ENCODE measurements at regions not wholly inside any gene's neighbourhood (a gene's known extent, or its start where the extent isn't known, plus 50 kb on each side); places are given as distances from the start of the nearest gene placed in this dataset.
A peak's percentile ranks its signal among the peaks of the same experiment; 100 is the strongest.

- DNase-seq (ENCODE audit: low spot score), result no peak
These were observed 598.8 kb downstream of the PLPP3 start for GRCh38 chr1:55980582-55980981.

GRCh38 chr1:55974714-55975441 is 604.5 kb downstream of the PLPP3 start:
- DNase-seq (ENCODE audit: low spot score), result peak; percentile 48

- DNase-seq (ENCODE audit: low spot score), result no peak
These were observed 608.7 kb downstream of the PLPP3 start for GRCh38 chr1:55970526-55971110.

GRCh38 chr1:55969322-55969721 is 610.0 kb downstream of the PLPP3 start:
- no peak for DNase-seq (ENCODE audit: low spot score)

- DNase-seq (ENCODE audit: low spot score), result no peak
These were observed 610.7 kb downstream of the PLPP3 start for GRCh38 chr1:55968661-55969060.

GRCh38 chr1:55965981-55966461 is 613.3 kb downstream of the PLPP3 start:
- no peak for DNase-seq (ENCODE audit: low spot score)

- DNase-seq (ENCODE audit: low spot score), result no peak
These were observed 616.9 kb downstream of the PLPP3 start for GRCh38 chr1:55962472-55962871.

- DNase-seq (ENCODE audit: low spot score), result no peak
These were observed 620.2 kb downstream of the PLPP3 start for GRCh38 chr1:55959136-55959548.

GRCh38 chr1:55958498-55958897 is 620.9 kb downstream of the PLPP3 start:
- no peak for DNase-seq (ENCODE audit: low spot score)

- no peak for DNase-seq (ENCODE audit: low spot score)
These were observed 622.1 kb downstream of the PLPP3 start for GRCh38 chr1:55957276-55957675.

- DNase-seq (ENCODE audit: low spot score), result peak; percentile 21
These were observed 624.2 kb downstream of the PLPP3 start for GRCh38 chr1:55955016-55955621.

GRCh38 chr1:55951291-55951690 is 628.1 kb downstream of the PLPP3 start:
- no peak for DNase-seq (ENCODE audit: low spot score)

GRCh38 chr1:55947446-55947845 is 631.9 kb downstream of the PLPP3 start:
- no peak for DNase-seq (ENCODE audit: low spot score)

GRCh38 chr1:55943721-55944435 is 635.5 kb downstream of the PLPP3 start:
- no peak for DNase-seq (ENCODE audit: low spot score)

- DNase-seq (ENCODE audit: low spot score), result no peak
These were observed 636.4 kb downstream of the PLPP3 start for GRCh38 chr1:55943012-55943411.

GRCh38 chr1:55939866-55940265 is 639.5 kb downstream of the PLPP3 start:
- DNase-seq (ENCODE audit: low spot score), result no peak

GRCh38 chr1:55938861-55939260 is 640.5 kb downstream of the PLPP3 start:
- no peak for DNase-seq (ENCODE audit: low spot score)

- no peak for DNase-seq (ENCODE audit: low spot score)
These were observed 641.0 kb downstream of the PLPP3 start for GRCh38 chr1:55938376-55938850.

GRCh38 chr1:55937840-55938375 is 641.5 kb downstream of the PLPP3 start:
- no peak for DNase-seq (ENCODE audit: low spot score)

- DNase-seq (ENCODE audit: low spot score), result no peak
These were observed 644.1 kb downstream of the PLPP3 start for GRCh38 chr1:55935236-55935635.

- DNase-seq (ENCODE audit: low spot score), result no peak
These were observed 647.0 kb downstream of the PLPP3 start for GRCh38 chr1:55932402-55932801.

Data from AG08396 (cell line).